ENCODE measurements at regions not wholly inside any gene's neighbourhood (a gene's known extent, or its start where the extent isn't known, plus 50 kb on each side); places are given as distances from the start of the nearest gene placed in this dataset.

DNA sequence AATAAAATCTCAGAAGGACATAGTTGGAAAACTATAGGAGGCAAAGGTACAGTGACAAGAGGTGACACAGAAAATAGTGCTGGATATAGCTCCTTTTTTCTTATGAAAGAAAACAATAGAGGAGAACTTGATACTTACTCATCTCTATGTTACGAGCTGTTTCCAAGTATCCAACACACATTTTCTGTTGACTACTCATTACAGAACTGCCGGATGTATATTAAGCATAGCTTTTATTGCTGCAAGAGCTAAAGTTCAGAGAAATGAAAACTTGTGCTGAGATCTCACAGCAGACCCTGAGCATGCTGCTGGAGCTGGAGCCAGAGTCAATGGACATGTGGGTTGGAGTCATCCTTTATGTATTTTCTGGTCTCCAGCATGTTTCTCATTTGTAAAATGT, 210.0 kb upstream of the NT5C1B start:
- no peak overlapping the region for H3K27ac Mint-ChIP-seq
- H2AFZ ChIP-seq (ENCODE audit: insufficient read depth, low read depth, low read length, poor library complexity, severe bottlenecking): no peak overlapping the region
- no peaks in the 10 kb centered on the region for H3K4me1 ChIP-seq (ENCODE audit: control insufficient read depth in 1 of 2, insufficient read depth in 2 of 2, low read length in 2 of 2)
- no CpG with 5 or more reads among the region's 2 CpGs for WGBS (ENCODE audit: insufficient coverage)
- H3K4me3 ChIP-seq (replicated peaks in 1 of 3; ENCODE audit: low read depth in 2 of 3, low read length in 3 of 3): no peak overlapping the region
- H3K9me3 ChIP-seq (replicated peaks in 1 of 2; ENCODE audit: control insufficient read depth in 1 of 2, insufficient read depth in 1 of 2, low read length in 2 of 2): peaks cover 3 to 7% of the 10 kb centered on the region in 2 donors
- no peaks in the 10 kb centered on the region for H4K20me1 ChIP-seq (ENCODE audit: insufficient read depth, low read length)
- TF ChIP-seq CTCF (IDR thresholded peaks at IDR 0.05): no peak
- H3K4me3 Mint-ChIP-seq: no peak overlapping the region
- no peaks in the 10 kb centered on the region for H3K27me3 ChIP-seq (ENCODE audit: control insufficient read depth in 2 of 2, insufficient read depth in 2 of 2, low read length in 2 of 2)
- no peak for DNase-seq
- peaks cover 0 to 8% (median 3%) of the 10 kb centered on the region in 7 donors for H3K9me3 Mint-ChIP-seq
- no peaks in the 10 kb centered on the region for H3K79me2 ChIP-seq (ENCODE audit: insufficient read depth, low read length)
- H3K36me3 ChIP-seq (replicated peaks in 1 of 2; ENCODE audit: control insufficient read depth in 1 of 2, insufficient read depth in 2 of 2, low read length in 2 of 2): no peaks in the 10 kb centered on the region
- H3K36me3 Mint-ChIP-seq: no peaks in the 10 kb centered on the region
- H3K9ac ChIP-seq (ENCODE audit: insufficient read depth, low read length, poor library complexity, severe bottlenecking): no peak overlapping the region
- intact Hi-C loops (cut with micrococcal nuclease): no loop called here
- H3K4me2 ChIP-seq (replicated peaks; ENCODE audit: extremely low read depth, low read length, poor library complexity, severe bottlenecking): no peak overlapping the region
- H3K4me1 Mint-ChIP-seq: no peaks in the 10 kb centered on the region
- no peak overlapping the region for H3K27ac ChIP-seq (ENCODE audit: low read depth in 1 of 2, low read length in 2 of 2)
- no peaks in the 10 kb centered on the region for H3K27me3 Mint-ChIP-seq (ENCODE audit: low read depth in 3 of 3)

DNA sequence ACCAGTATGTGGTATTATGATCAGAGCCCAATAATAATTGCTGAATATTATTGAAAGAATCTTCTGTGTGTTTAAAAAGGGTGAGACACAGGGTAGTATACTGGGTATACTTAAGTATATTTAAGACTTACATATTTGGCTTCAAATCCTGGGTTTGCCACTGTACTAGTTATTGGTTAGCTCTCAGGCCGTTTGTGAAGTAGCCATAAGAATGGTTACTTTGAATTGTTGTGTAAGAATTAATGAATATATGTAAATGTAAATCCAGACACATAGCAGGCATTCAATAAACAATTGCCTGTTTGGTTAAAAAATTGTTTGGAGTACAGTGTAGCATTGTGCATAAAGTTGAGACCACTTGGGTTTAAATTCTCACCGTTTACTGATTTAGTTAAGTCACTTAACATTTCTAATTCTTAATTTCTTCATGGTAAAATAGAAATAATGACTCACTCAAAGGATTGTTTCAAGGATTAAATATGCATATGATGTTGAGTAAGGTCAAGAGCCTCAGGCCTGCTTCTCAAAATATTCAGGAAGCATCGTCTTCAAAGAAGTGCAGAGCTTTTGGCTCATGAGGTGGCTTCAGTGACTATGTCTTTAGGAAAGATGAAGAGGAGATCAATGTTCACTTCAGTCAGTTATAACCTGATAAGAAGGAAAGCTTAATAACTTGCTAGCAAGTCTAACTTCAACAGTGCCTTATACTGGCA, 207.9 kb upstream of the NT5C1B start:
- H3K27me3 ChIP-seq (ENCODE audit: control insufficient read depth in 2 of 2, insufficient read depth in 2 of 2, low read length in 2 of 2): no peaks in the 10 kb centered on the region
- H3K27ac Mint-ChIP-seq: no peak overlapping the region
- no peak overlapping the region for H3K4me3 Mint-ChIP-seq
- H4K20me1 ChIP-seq (ENCODE audit: insufficient read depth, low read length): no peaks in the 10 kb centered on the region
- no peaks in the 10 kb centered on the region for H3K27me3 Mint-ChIP-seq (ENCODE audit: low read depth in 3 of 3)
- DNase-seq: no peak
- H3K27ac ChIP-seq (ENCODE audit: low read depth in 1 of 2, low read length in 2 of 2): no peak overlapping the region
- H2AFZ ChIP-seq (ENCODE audit: insufficient read depth, low read depth, low read length, poor library complexity, severe bottlenecking): no peak overlapping the region
- no peak overlapping the region for H3K4me2 ChIP-seq (replicated peaks; ENCODE audit: extremely low read depth, low read length, poor library complexity, severe bottlenecking)
- no CpG with 5 or more reads among the region's 3 CpGs for WGBS (ENCODE audit: insufficient coverage)
- intact Hi-C loops (cut with micrococcal nuclease): no loop called here
- H3K36me3 Mint-ChIP-seq: no peaks in the 10 kb centered on the region
- no peak for TF ChIP-seq CTCF (IDR thresholded peaks at IDR 0.05)
- no peaks in the 10 kb centered on the region for H3K4me1 Mint-ChIP-seq
- H3K36me3 ChIP-seq (replicated peaks in 1 of 2; ENCODE audit: control insufficient read depth in 1 of 2, insufficient read depth in 2 of 2, low read length in 2 of 2): no peaks in the 10 kb centered on the region
- H3K4me1 ChIP-seq (ENCODE audit: control insufficient read depth in 1 of 2, insufficient read depth in 2 of 2, low read length in 2 of 2): no peaks in the 10 kb centered on the region
- H3K9me3 ChIP-seq (replicated peaks in 1 of 2; ENCODE audit: control insufficient read depth in 1 of 2, insufficient read depth in 1 of 2, low read length in 2 of 2): peaks cover 8 to 13% of the 10 kb centered on the region in 2 donors
- no peak overlapping the region for H3K4me3 ChIP-seq (replicated peaks in 1 of 3; ENCODE audit: low read depth in 2 of 3, low read length in 3 of 3)
- no peaks in the 10 kb centered on the region for H3K79me2 ChIP-seq (ENCODE audit: insufficient read depth, low read length)
- H3K9ac ChIP-seq (ENCODE audit: insufficient read depth, low read length, poor library complexity, severe bottlenecking): no peak overlapping the region
- peaks cover 0 to 17% (median 5%) of the 10 kb centered on the region in 7 donors for H3K9me3 Mint-ChIP-seq

Measured in CD14-positive monocyte (primary cell).